Ectodermal cell (in vitro differentiated cells): ENCODE measurements at regions not wholly inside any gene's neighbourhood (a gene's known extent, or its start where the extent isn't known, plus 50 kb on each side); places are given as distances from the start of the nearest gene placed in this dataset.
"Not testable (repeated sequence)": the region's sequence is repeated elsewhere in the genome, so short reads cannot be mapped to it uniquely, and the experiment has no call there.

Experiments
- H3K27ac ChIP-seq: 2 replicates; pipeline ENCODE4 v1.7.0; 2013; ENCODE audit warnings: mild to moderate bottlenecking, low read depth, low read length; ENCODE audit not compliant: insufficient read depth, poor library complexity, severe bottlenecking
- H3K27me3 ChIP-seq: 2 replicates; pipeline ENCODE4 v1.7.0; 2013; ENCODE audit warnings: mild to moderate bottlenecking, low read length; ENCODE audit not compliant: insufficient read depth, control insufficient read depth, poor library complexity, severe bottlenecking
- H3K36me3 ChIP-seq: one replicate; pipeline ENCODE4 v1.7.0; 2013; ENCODE audit warnings: low read length; ENCODE audit not compliant: control insufficient read depth, insufficient read depth
- H3K4me1 ChIP-seq: one replicate; pipeline ENCODE4 v1.7.0; 2013; ENCODE audit warnings: low read length; ENCODE audit not compliant: control insufficient read depth, insufficient read depth
- H3K4me3 ChIP-seq: 2 replicates; pipeline ENCODE4 v1.7.0; 2013; ENCODE audit warnings: low read depth, low read length, control low read depth; ENCODE audit not compliant: insufficient read depth
- H3K9me3 ChIP-seq: 2 replicates; pipeline ENCODE4 v1.7.0; 2013; ENCODE audit warnings: mild to moderate bottlenecking, low read length, moderate library complexity; ENCODE audit not compliant: control insufficient read depth
- WGBS, 2 experiments: methylation state at CpG; one replicate each; pipeline ENCODE4 v1.1.7; 2013; ENCODE audit warnings: missing lambda C conversion rate in 2 of 2; 5-methylcytosine and 5-hydroxymethylcytosine counted together

- no peak overlapping the region for H3K4me3 ChIP-seq
- H3K27me3 ChIP-seq, result no peaks in the 10 kb centered on the region
- no peak overlapping the region for H3K27ac ChIP-seq
- H3K4me1 ChIP-seq, result no peaks in the 10 kb centered on the region
- H3K36me3 ChIP-seq, result no peaks in the 10 kb centered on the region
- H3K9me3 ChIP-seq, result no peaks in the 10 kb centered on the region
These were observed 1832.8 kb upstream of the FLRT2 start for GRCh38 chr14:83697099-83697498.

DNA sequence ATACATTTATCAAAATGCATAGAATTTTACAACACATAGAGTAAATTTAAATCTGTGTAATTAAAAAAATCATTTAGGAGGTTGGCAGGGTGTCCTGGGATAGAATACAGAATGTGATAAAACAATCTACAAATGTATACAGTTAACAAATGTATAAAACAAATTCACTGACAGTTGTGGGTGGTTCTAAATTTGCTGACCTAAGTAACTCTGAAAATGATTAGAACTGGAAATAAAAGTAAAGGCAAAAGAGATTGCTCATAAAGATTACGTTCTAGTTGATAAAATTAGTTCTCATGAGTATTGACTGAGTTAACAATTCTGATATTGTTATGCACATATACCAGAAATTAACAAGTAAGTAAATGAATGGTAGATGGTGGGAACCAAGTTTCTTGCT, 1827.3 kb upstream of the FLRT2 start:
- Histone ChIP-seq H3K9me3 (no peaks in the 10 kb centered on the region), H3K27ac (no peak overlapping the region), H3K27me3 (no peaks in the 10 kb centered on the region), H3K36me3 (no peaks in the 10 kb centered on the region), H3K4me3 (no peak overlapping the region), H3K4me1 (no peaks in the 10 kb centered on the region)
- 100% methylated on average over 1 of the region's 1 CpG for WGBS, 2 experiments

GRCh38 chr14:83706231-83706954, 1823.6 kb upstream of the FLRT2 start:
- Histone ChIP-seq H3K36me3 (no peaks in the 10 kb centered on the region), H3K4me3 (no peak overlapping the region), H3K4me1 (no peaks in the 10 kb centered on the region), H3K27ac (peak overlapping the region; percentile 37), H3K9me3 (no peaks in the 10 kb centered on the region), H3K27me3 (no peaks in the 10 kb centered on the region)
- 65 to 76% methylated on average over 4 of the region's 4 CpGs for WGBS, 2 experiments

DNA sequence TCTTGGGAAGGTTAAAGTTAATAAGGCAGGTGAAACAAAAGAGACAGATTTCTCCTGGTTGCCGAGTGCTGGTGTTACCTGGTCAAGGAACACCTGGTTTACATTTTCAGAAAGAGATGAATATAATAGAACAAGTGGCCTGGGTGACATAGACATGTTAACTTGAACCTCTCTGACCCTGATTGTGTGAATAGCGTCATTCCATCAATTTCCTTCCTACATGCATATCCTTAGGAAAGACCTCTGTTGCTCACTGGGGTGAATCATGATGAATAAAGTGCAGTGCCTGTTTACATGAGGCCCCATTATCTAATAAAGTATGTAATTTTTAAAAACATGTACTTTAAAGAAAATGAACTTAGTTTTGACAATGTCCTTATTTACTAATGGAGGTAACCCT, 1822.9 kb upstream of the FLRT2 start:
- Histone ChIP-seq H3K36me3 (no peaks in the 10 kb centered on the region), H3K9me3 (no peaks in the 10 kb centered on the region), H3K27ac (no peak overlapping the region), H3K27me3 (no peaks in the 10 kb centered on the region), H3K4me3 (no peak overlapping the region), H3K4me1 (no peaks in the 10 kb centered on the region)
- WGBS, 2 experiments, result 68 to 72% methylated on average over 1 to 2 of the region's 2 CpGs

DNA sequence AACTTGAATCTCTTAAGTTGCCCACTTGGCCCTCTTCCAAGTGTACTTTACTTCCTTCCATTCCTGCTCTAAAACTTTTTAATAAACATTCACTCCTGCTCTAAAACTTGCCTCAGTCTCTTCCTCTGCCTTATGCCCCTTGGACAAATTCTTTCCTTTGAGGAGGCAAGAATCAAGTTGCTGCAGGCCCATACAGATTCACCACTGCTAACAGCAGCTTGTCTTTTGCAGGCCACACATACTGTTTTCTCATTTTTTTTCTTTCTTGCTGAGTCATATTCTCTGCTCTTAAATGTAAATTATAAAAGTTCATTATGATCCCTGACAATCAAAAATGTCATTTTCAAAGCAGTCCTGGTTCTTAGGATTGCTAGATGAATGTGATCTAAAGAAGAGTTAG, 1820.8 kb upstream of the FLRT2 start:
- H3K4me1 ChIP-seq, result no peaks in the 10 kb centered on the region
- no peak overlapping the region for H3K4me3 ChIP-seq
- H3K27me3 ChIP-seq, result no peaks in the 10 kb centered on the region
- H3K27ac ChIP-seq, result no peak overlapping the region
- no peaks in the 10 kb centered on the region for H3K9me3 ChIP-seq
- H3K36me3 ChIP-seq, result no peaks in the 10 kb centered on the region

- 84 to 99% methylated on average over 2 of the region's 2 CpGs for whole genome bisulfite sequencing, 2 experiments
- H3K4me3 ChIP-seq, result no peak overlapping the region
- no peaks in the 10 kb centered on the region for H3K27me3 ChIP-seq
- no peaks in the 10 kb centered on the region for H3K4me1 ChIP-seq
- no peaks in the 10 kb centered on the region for H3K9me3 ChIP-seq
- no peaks in the 10 kb centered on the region for H3K36me3 ChIP-seq
- no peak overlapping the region for H3K27ac ChIP-seq
These were observed 1818.9 kb upstream of the FLRT2 start for GRCh38 chr14:83711046-83711445.

DNA sequence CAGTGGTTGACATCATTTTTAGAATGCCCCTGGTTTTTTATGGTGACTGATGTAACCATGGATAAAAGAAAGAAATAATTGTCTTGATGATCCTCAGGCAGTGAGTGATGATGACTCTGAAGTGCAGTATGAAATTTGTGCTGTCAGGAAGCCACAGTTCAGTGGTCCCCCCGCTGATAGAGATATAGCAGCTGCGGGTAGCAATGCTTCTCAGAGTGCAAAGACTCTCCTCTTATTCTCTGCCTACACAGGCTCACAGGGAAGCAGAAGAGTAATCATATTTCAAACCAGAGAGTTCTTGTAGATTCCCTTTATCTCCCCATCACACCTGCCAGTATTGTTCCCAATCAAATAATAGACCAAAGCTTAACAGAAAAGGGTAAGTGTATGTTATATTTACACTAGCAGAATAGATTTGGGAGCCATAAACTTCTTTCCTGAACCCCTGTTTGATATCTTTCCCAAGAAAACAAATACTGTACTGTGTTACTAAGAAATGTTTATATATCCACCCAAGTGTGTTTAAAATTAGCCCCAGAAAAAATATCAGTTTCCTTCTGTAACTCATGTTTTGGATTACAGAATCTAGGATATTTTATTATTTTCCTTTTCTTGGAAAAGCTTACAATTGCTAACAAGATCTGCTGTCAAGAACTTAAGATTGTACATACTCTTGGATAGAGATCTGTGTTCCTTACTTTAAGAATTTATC, 1817.4 kb upstream of the FLRT2 start:
- no peaks in the 10 kb centered on the region for H3K9me3 ChIP-seq
- no peaks in the 10 kb centered on the region for H3K27me3 ChIP-seq
- H3K27ac ChIP-seq, result no peak overlapping the region
- H3K36me3 ChIP-seq, result no peaks in the 10 kb centered on the region
- 89 to 95% methylated on average over 2 of the region's 2 CpGs for WGBS, 2 experiments
- H3K4me1 ChIP-seq, result no peaks in the 10 kb centered on the region
- no peak overlapping the region for H3K4me3 ChIP-seq

DNA sequence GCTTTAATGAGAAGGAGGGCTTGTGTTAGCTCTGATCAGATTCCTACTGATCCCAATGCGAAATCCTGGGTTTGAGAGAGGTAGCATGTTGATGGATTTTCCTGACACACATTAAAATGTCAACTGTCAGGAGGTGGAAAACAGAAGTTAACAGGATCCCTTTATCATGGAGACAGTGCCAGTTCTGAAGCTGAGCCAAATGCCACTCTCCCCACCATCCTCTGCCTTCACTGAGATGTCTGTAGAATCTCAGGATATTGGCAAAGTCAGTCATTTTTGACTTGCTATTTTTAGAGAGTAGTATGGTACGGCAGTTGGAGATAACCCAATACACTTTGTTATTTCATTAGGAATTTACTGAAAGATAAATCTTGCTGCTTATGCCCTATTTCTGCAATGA, 1816.2 kb upstream of the FLRT2 start:
- Histone ChIP-seq H3K27ac (no peak overlapping the region), H3K9me3 (no peaks in the 10 kb centered on the region), H3K36me3 (no peaks in the 10 kb centered on the region), H3K27me3 (no peaks in the 10 kb centered on the region), H3K4me3 (no peak overlapping the region), H3K4me1 (no peaks in the 10 kb centered on the region)
- 88 to 99% methylated on average over 2 of the region's 2 CpGs for WGBS, 2 experiments

DNA sequence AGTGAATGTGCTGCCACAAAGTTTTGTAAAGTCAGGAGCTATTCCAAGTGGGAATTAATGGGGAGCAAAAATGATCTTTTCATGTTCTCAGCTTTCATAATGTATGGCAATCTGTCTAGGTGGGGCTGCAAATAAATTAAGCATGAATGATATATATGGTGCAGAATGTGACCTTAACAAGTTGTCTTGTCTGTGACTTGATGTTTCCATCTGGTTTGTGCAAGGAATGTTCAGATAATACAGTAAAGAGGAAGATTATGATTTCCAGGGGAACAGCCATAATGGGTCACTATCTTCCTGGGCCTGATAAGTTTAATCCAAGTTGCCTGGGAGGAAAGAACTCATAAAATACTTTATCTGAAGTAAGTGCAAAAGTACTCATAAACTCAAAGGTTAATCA, 1815.8 kb upstream of the FLRT2 start:
- Histone ChIP-seq H3K4me1 (no peaks in the 10 kb centered on the region), H3K27ac (no peak overlapping the region), H3K27me3 (no peaks in the 10 kb centered on the region), H3K4me3 (no peak overlapping the region), H3K9me3 (no peaks in the 10 kb centered on the region), H3K36me3 (no peaks in the 10 kb centered on the region)

GRCh38 chr14:83719435-83719834, 1810.5 kb upstream of the FLRT2 start:
- H3K9me3 ChIP-seq, H3K4me1 ChIP-seq, H3K27me3 ChIP-seq, H3K4me3 ChIP-seq, H3K36me3 ChIP-seq, H3K27ac ChIP-seq: not testable (repeated sequence)
- WGBS, 2 experiments, result 88 to 92% methylated on average over 11 to 12 of the region's 12 CpGs
